ENCODE measurements at regions not wholly inside any gene's neighbourhood (a gene's known extent, or its start where the extent isn't known, plus 50 kb on each side); places are given as distances from the start of the nearest gene placed in this dataset.
"Not testable (repeated sequence)": the region's sequence is repeated elsewhere in the genome, so short reads cannot be mapped to it uniquely, and the experiment has no call there.

GRCh38 chr21:28508126-28508525, 484.6 kb downstream of the LTN1 start:
- Mint-ChIP-seq H3K9me3 (ENCODE audit: low read depth) (peaks cover 3% of the 10 kb centered on the region), H3K27ac (no peak overlapping the region), H3K4me3 (no peak overlapping the region), H3K36me3 (no peaks in the 10 kb centered on the region), H3K27me3 (peaks cover 9% of the 10 kb centered on the region), H3K4me1 (no peaks in the 10 kb centered on the region)
- ATAC-seq (no peak), DNase-seq (no peak)
- CTCF ChIA-PET, result no interaction called here

- CTCF ChIA-PET, result no interaction called here
- Mint-ChIP-seq H3K9me3 (ENCODE audit: low read depth) (no peaks in the 10 kb centered on the region), H3K36me3 (no peaks in the 10 kb centered on the region), H3K4me1 (no peaks in the 10 kb centered on the region), H3K27ac (no peak overlapping the region), H3K4me3 (no peak overlapping the region), H3K27me3 (peaks cover 5% of the 10 kb centered on the region)
- no peak for DNase-seq
- ATAC-seq, result no peak
These were observed 496.2 kb downstream of the LTN1 start for GRCh38 chr21:28496517-28496916.

- H3K9me3 Mint-ChIP-seq (ENCODE audit: low read depth), result no peaks in the 10 kb centered on the region
- no peak for ATAC-seq
- H3K36me3 Mint-ChIP-seq, result no peaks in the 10 kb centered on the region
- no peak for DNase-seq
- H3K27ac Mint-ChIP-seq, result no peak overlapping the region
- H3K27me3 Mint-ChIP-seq, result peaks cover 2% of the 10 kb centered on the region
- no peak overlapping the region for H3K4me3 Mint-ChIP-seq
- CTCF ChIA-PET, result interaction anchor here (1.3 to 1.9 kb wide), 2 partner anchors 23 to 253 kb away, joined by 3 to 5 read pairs; no protein-coding TSS in a partner anchor
- no peaks in the 10 kb centered on the region for H3K4me1 Mint-ChIP-seq
These were observed 500.6 kb downstream of the LTN1 start for GRCh38 chr21:28492127-28492526.

GRCh38 chr21:28489821-28490350, 502.8 kb downstream of the LTN1 start:
- ATAC-seq (no peak), DNase-seq (no peak)
- H3K36me3 Mint-ChIP-seq, result no peaks in the 10 kb centered on the region
- CTCF ChIA-PET, result no interaction called here
- no peak overlapping the region for H3K4me3 Mint-ChIP-seq
- no peaks in the 10 kb centered on the region for H3K9me3 Mint-ChIP-seq (ENCODE audit: low read depth)
- no peaks in the 10 kb centered on the region for H3K27me3 Mint-ChIP-seq
- H3K4me1 Mint-ChIP-seq, result no peaks in the 10 kb centered on the region
- H3K27ac Mint-ChIP-seq, result no peak overlapping the region

- DNase-seq (no peak), ATAC-seq (no peak)
- Mint-ChIP-seq H3K4me1 (no peaks in the 10 kb centered on the region), H3K27me3 (no peaks in the 10 kb centered on the region), H3K4me3 (no peak overlapping the region), H3K36me3 (no peaks in the 10 kb centered on the region), H3K27ac (no peak overlapping the region), H3K9me3 (ENCODE audit: low read depth) (no peaks in the 10 kb centered on the region)
- CTCF ChIA-PET, result interaction anchor here (1.4 kb wide), 1 partner anchor 255 kb away, joined by 3 read pairs; no protein-coding TSS in a partner anchor
These were observed 503.5 kb downstream of the LTN1 start for GRCh38 chr21:28489162-28489561.

- Mint-ChIP-seq H3K36me3 (no peaks in the 10 kb centered on the region), H3K4me3 (no peak overlapping the region), H3K27ac (no peak overlapping the region), H3K4me1 (no peaks in the 10 kb centered on the region), H3K27me3 (no peaks in the 10 kb centered on the region), H3K9me3 (ENCODE audit: low read depth) (no peaks in the 10 kb centered on the region)
- DNase-seq (no peak), ATAC-seq (no peak)
- CTCF ChIA-PET, result no interaction called here
These were observed 505.1 kb downstream of the LTN1 start for GRCh38 chr21:28487455-28488070.

- H3K27me3 Mint-ChIP-seq, result peaks cover 2% of the 10 kb centered on the region
- no peak overlapping the region for H3K4me3 Mint-ChIP-seq
- H3K27ac Mint-ChIP-seq, result no peak overlapping the region
- no peaks in the 10 kb centered on the region for H3K4me1 Mint-ChIP-seq
- ATAC-seq, result no peak
- CTCF ChIA-PET, result no interaction called here
- no peak for DNase-seq
- H3K9me3 Mint-ChIP-seq (ENCODE audit: low read depth), result no peaks in the 10 kb centered on the region
- no peaks in the 10 kb centered on the region for H3K36me3 Mint-ChIP-seq
These were observed 507.2 kb downstream of the LTN1 start for GRCh38 chr21:28485301-28486022.

- Mint-ChIP-seq H3K9me3 (ENCODE audit: low read depth) (no peaks in the 10 kb centered on the region), H3K27ac (no peak overlapping the region), H3K36me3 (no peaks in the 10 kb centered on the region), H3K4me1 (no peaks in the 10 kb centered on the region), H3K27me3 (peaks cover 2% of the 10 kb centered on the region), H3K4me3 (no peak overlapping the region)
- CTCF ChIA-PET, result interaction anchor here (1.1 kb wide), 1 partner anchor 27 kb away, joined by 3 read pairs; no protein-coding TSS in a partner anchor
- ATAC-seq (no peak), DNase-seq (no peak)
These were observed 509.2 kb downstream of the LTN1 start for GRCh38 chr21:28483301-28484035.

GRCh38 chr21:28482657-28483056, 510.0 kb downstream of the LTN1 start:
- Mint-ChIP-seq H3K9me3 (ENCODE audit: low read depth) (no peaks in the 10 kb centered on the region), H3K27me3 (peaks cover 2% of the 10 kb centered on the region), H3K4me3 (no peak overlapping the region), H3K27ac (no peak overlapping the region), H3K4me1 (no peaks in the 10 kb centered on the region), H3K36me3 (no peaks in the 10 kb centered on the region)
- CTCF ChIA-PET, result interaction anchor here (1.1 kb wide), 1 partner anchor 28 kb away, joined by 3 read pairs; no protein-coding TSS in a partner anchor
- DNase-seq (no peak), ATAC-seq (no peak)

GRCh38 chr21:28480470-28480869, 512.2 kb downstream of the LTN1 start:
- ATAC-seq, result no peak
- Mint-ChIP-seq H3K4me3 (no peak overlapping the region), H3K36me3 (no peaks in the 10 kb centered on the region), H3K4me1 (no peaks in the 10 kb centered on the region), H3K27ac (no peak overlapping the region), H3K27me3 (peaks cover 2% of the 10 kb centered on the region), H3K9me3 (ENCODE audit: low read depth) (no peaks in the 10 kb centered on the region)
- CTCF ChIA-PET, result no interaction called here
- no peak for DNase-seq

GRCh38 chr21:28473530-28474220, 519.0 kb downstream of the LTN1 start:
- no peak for DNase-seq
- Mint-ChIP-seq H3K36me3 (no peaks in the 10 kb centered on the region), H3K27me3 (peaks cover 13% of the 10 kb centered on the region), H3K27ac (no peak overlapping the region), H3K4me1 (no peaks in the 10 kb centered on the region), H3K4me3 (no peak overlapping the region), H3K9me3 (ENCODE audit: low read depth) (no peaks in the 10 kb centered on the region)
- CTCF ChIA-PET, result no interaction called here
- no peak for ATAC-seq

- H3K9me3 Mint-ChIP-seq (ENCODE audit: low read depth); H3K27ac Mint-ChIP-seq; DNase-seq; H3K4me3 Mint-ChIP-seq; ATAC-seq; H3K4me1 Mint-ChIP-seq; H3K36me3 Mint-ChIP-seq; CTCF ChIA-PET: not testable (repeated sequence)
- peaks cover 13% of the 10 kb centered on the region for H3K27me3 Mint-ChIP-seq
These were observed 520.1 kb downstream of the LTN1 start for GRCh38 chr21:28472543-28472942.

- no peaks in the 10 kb centered on the region for H3K4me1 Mint-ChIP-seq
- H3K27me3 Mint-ChIP-seq, result peaks cover 2% of the 10 kb centered on the region
- H3K9me3 Mint-ChIP-seq (ENCODE audit: low read depth), result no peaks in the 10 kb centered on the region
- DNase-seq (no peak), ATAC-seq (no peak)
- no peak overlapping the region for H3K4me3 Mint-ChIP-seq
- no peak overlapping the region for H3K27ac Mint-ChIP-seq
- CTCF ChIA-PET, result no interaction called here
- no peaks in the 10 kb centered on the region for H3K36me3 Mint-ChIP-seq
These were observed 527.7 kb downstream of the LTN1 start for GRCh38 chr21:28464988-28465387.

All from activated CD8-positive, alpha-beta memory T cell treated with anti-CD3 and anti-CD28 coated beads, Interleukin-2, amount 10 ng/mL, durations not matched to agents 7 days and 5 days (primary cell).